T-cell (primary cell): ENCODE measurements at regions not wholly inside any gene's neighbourhood (a gene's known extent, or its start where the extent isn't known, plus 50 kb on each side); places are given as distances from the start of the nearest gene placed in this dataset.

Experiments
- ATAC-seq, 4 experiments: fragments of 200-7000 bp in 3 of 4; fragments of 150-1000 bp in 1 of 4; cut with Tn5 transposase; replicated peaks in 1 of 4; 1 replicate in 3 of 4; 2 replicates in 1 of 4; pipeline ENCODE4 v1.10.0; 2021; ENCODE audit warnings: moderate library complexity in 3 of 4, mild to moderate bottlenecking in 2 of 4, moderate number of reproducible peaks in 1 of 4
- CTCF ChIA-PET, 2 donors: fragments of 300-600 bp; sonication (Branson Sonifier 250); formaldehyde crosslinking; loops; one replicate each; lab custom pipeline; 2022; ENCODE audit warnings: antibody characterized with exemption in 2 of 2; lab: Charles Lee
- POLR2A ChIA-PET, 2 donors: fragments of 300-600 bp; sonication (Branson Sonifier 250); formaldehyde crosslinking; loops; one replicate each; lab custom pipeline; 2022; ENCODE audit warnings: antibody characterized with exemption in 2 of 2; lab: Charles Lee
- DNase-seq, 35 experiments: peaks; one replicate each; pipeline versions ENCODE4 v3.0.0 to v3.0.0-alpha.2; 2013 to 2023
- H3K27ac ChIP-seq: one replicate; pipeline ENCODE4 v1.5.1; 2013; ENCODE audit warnings: low read length
- H3K27me3 ChIP-seq, 2 experiments: replicated peaks in 1 of 2; 1 replicate in 1 of 2; 2 replicates in 1 of 2; pipeline versions ENCODE4 v1.6.1 to v1.7.0; 2013; ENCODE audit warnings: low read length in 1 of 2, mixed read lengths in 1 of 2; ENCODE audit not compliant: control insufficient read depth in 2 of 2, insufficient read depth in 2 of 2; ENCODE audit errors: extremely low read depth in 1 of 2
- H3K36me3 ChIP-seq, 2 donors: 1 replicate in 1 of 2; 2 replicates in 1 of 2; pipeline versions ENCODE4 v1.6.1 to v1.7.0; 2013; ENCODE audit warnings: low read length in 1 of 2; ENCODE audit not compliant: control insufficient read depth in 2 of 2, insufficient read depth in 1 of 2; ENCODE audit errors: extremely low read depth in 1 of 2
- H3K4me1 ChIP-seq, 2 experiments: 1 replicate in 1 of 2; 2 replicates in 1 of 2; pipeline versions ENCODE4 v1.6.1 to v1.7.0; 2013; ENCODE audit warnings: low read length in 2 of 2, mixed read lengths in 1 of 2; ENCODE audit not compliant: insufficient read depth in 2 of 2, control insufficient read depth in 1 of 2; ENCODE audit errors: extremely low read depth in 1 of 2
- H3K4me3 ChIP-seq, 2 donors: 1 replicate in 1 of 2; 2 replicates in 1 of 2; pipeline versions ENCODE4 v1.5.1 to v1.7.0; 2013; ENCODE audit warnings: mild to moderate bottlenecking in 2 of 2, low read length in 1 of 2, moderate library complexity in 1 of 2; ENCODE audit not compliant: control insufficient read depth in 1 of 2; ENCODE audit errors: extremely low read depth in 1 of 2
- H3K9me3 ChIP-seq: 2 replicates; pipeline ENCODE4 v1.7.0; 2013
- H3K27ac Mint-ChIP-seq, 2 donors: one replicate each; pipeline ENCODE4 v1.8.0; 2020 to 2021; ENCODE audit warnings: mild to moderate bottlenecking in 2 of 2, mixed read lengths in 2 of 2
- H3K27me3 Mint-ChIP-seq, 2 donors: one replicate each; pipeline ENCODE4 v1.8.0; 2021 to 2022; ENCODE audit warnings: mixed read lengths in 2 of 2
- H3K36me3 Mint-ChIP-seq: one replicate; pipeline ENCODE4 v1.8.0; 2021; ENCODE audit warnings: mixed read lengths
- H3K4me1 Mint-ChIP-seq, 3 donors: one replicate each; pipeline ENCODE4 v1.8.0; 2020 to 2022; ENCODE audit warnings: mixed read lengths in 3 of 3, mild to moderate bottlenecking in 1 of 3
- H3K4me3 Mint-ChIP-seq, 3 donors: one replicate each; pipeline ENCODE4 v1.8.0; 2020 to 2022; ENCODE audit warnings: mild to moderate bottlenecking in 3 of 3, mixed read lengths in 3 of 3, moderate library complexity in 3 of 3
- H3K9me3 Mint-ChIP-seq, 3 donors: one replicate each; pipeline ENCODE4 v1.8.0; 2020 to 2022; ENCODE audit warnings: mixed read lengths in 3 of 3
- WGBS: methylation state at CpG from one replicate; pipeline ENCODE4 v1.1.5; 2013; ENCODE audit warnings: missing lambda C conversion rate; ENCODE audit not compliant: insufficient coverage; 5-methylcytosine and 5-hydroxymethylcytosine counted together

DNA sequence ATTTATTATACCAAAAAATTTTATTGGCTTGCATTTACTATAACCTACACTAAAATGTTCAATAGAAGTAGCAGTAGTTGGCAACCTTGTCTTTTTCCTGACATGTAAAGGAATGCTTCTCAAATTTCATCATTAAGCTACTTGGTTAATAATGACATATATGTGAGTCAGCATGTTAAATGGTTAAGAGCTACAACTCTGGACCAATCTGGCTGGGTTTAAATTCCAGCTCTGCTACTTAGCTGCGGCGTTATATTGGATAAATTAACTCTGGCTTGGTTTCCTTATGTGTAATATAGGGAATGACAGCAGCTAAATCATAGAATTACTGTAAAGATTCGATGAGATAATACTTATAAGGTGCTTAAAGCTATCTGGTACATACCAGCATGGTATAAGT is 53.7 kb upstream of the OTOGL start:
- Histone ChIP-seq H3K27ac (no peak overlapping the region), H3K9me3 (no peaks in the 10 kb centered on the region), H3K27me3 (no peaks in the 10 kb centered on the region), H3K36me3 (no peaks in the 10 kb centered on the region), H3K4me3 (no peak overlapping the region), H3K4me1 (no peaks in the 10 kb centered on the region)
- whole genome bisulfite sequencing: no CpG with 5 or more reads among the region's 3 CpGs
- Mint-ChIP-seq H3K27ac (no peak overlapping the region), H3K36me3 (no peaks in the 10 kb centered on the region), H3K27me3 (peaks cover 3 to 5% of the 10 kb centered on the region in 2 donors), H3K4me1 (no peaks in the 10 kb centered on the region), H3K4me3 (no peak overlapping the region), H3K9me3 (peaks cover 0 to 3% (median 0%) of the 10 kb centered on the region in 3 donors)
- ATAC-seq: no peak
- CTCF ChIA-PET: no interaction called here
- POLR2A ChIA-PET: interaction anchor here in 1 of 2 donors (0.6 kb wide), 1 partner anchor 11 kb away, joined by 3 read pairs; no protein-coding TSS in a partner anchor
- no peak for DNase-seq

DNA sequence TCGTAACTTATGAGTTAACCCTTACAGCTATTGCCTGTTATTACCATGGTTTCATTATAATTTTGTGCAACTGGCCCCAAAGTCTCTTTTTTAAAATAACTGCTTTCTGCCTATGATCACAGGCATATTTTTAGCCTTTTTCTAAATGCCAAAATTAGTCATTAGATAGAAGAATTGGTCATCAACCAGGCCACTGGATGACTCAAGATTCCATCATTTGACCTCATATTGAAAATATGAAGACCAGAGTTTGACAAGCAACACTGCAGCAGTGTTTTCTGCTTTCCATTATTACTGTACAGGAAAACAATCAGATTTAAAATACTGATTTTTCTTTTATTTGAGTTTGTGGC is 54.7 kb upstream of the OTOGL start:
- no peak overlapping the region for H3K4me3 ChIP-seq
- ChIA-PET CTCF (no interaction called here), POLR2A (no interaction called here)
- no peaks in the 10 kb centered on the region for H3K4me1 ChIP-seq
- no peak overlapping the region for H3K27ac ChIP-seq
- Mint-ChIP-seq H3K4me3 (no peak overlapping the region), H3K36me3 (no peaks in the 10 kb centered on the region), H3K4me1 (no peaks in the 10 kb centered on the region), H3K27ac (no peak overlapping the region), H3K27me3 (peaks cover 3 to 5% of the 10 kb centered on the region in 2 donors), H3K9me3 (peaks cover 0 to 3% (median 0%) of the 10 kb centered on the region in 3 donors)
- DNase-seq (no peak), ATAC-seq (no peak)
- no peaks in the 10 kb centered on the region for H3K27me3 ChIP-seq
- WGBS: no CpG with 5 or more reads among the region's 1 CpG
- no peaks in the 10 kb centered on the region for H3K9me3 ChIP-seq
- H3K36me3 ChIP-seq: no peaks in the 10 kb centered on the region

DNA sequence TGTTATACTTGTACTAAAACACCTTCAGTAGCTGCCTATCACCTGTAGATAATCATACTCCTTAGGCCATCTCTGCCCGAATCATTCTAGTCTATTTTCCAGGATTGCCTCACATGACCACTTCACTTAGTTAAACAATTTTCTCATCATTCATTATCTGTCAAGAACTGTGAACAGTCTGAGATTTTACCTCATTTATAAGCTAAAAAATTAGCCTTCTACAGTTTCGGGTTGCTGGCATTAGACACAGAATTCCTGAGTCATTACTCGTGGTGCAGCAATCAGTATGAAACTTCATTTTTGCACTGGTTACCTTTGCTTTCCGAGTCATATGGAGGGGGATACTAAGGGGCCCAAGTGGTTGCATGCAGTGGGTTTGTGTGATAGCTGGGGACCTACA is 57.6 kb upstream of the OTOGL start:
- H3K4me1 Mint-ChIP-seq: no peaks in the 10 kb centered on the region

DNA sequence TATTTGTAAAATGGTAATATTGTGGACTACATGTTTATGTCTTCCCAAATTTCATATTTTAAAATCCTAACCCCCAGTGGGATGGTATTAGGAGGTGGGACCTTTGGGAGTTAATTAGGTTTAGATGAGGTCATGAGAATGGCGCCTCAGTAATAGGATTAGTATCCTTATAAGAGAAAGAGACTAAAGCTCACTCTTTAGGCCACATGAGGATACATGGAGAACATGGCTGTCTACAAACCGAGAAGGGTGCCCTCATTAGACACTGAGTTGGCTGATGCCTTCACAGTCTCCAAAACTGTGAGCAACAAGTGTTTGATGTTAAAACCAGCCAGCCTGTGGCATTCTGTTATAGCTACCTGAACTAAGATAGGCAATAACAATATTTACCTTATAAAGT is 58.3 kb upstream of the OTOGL start:
- no peaks in the 10 kb centered on the region for H3K4me1 Mint-ChIP-seq
- H3K27ac Mint-ChIP-seq: no peak overlapping the region
- ATAC-seq: no peak
- H3K36me3 ChIP-seq: no peaks in the 10 kb centered on the region
- no peak overlapping the region for H3K27ac ChIP-seq
- H3K9me3 ChIP-seq: no peaks in the 10 kb centered on the region
- H3K27me3 ChIP-seq: no peaks in the 10 kb centered on the region
- H3K4me1 ChIP-seq: no peaks in the 10 kb centered on the region
- H3K4me3 ChIP-seq: no peak overlapping the region
- H3K27me3 Mint-ChIP-seq: peaks cover 0 to 8% of the 10 kb centered on the region in 2 donors
- ChIA-PET POLR2A (no interaction called here), CTCF (no interaction called here)
- no peak for DNase-seq
- no peaks in the 10 kb centered on the region for H3K36me3 Mint-ChIP-seq
- peaks cover 0 to 3% (median 0%) of the 10 kb centered on the region in 3 donors for H3K9me3 Mint-ChIP-seq
- no peak overlapping the region for H3K4me3 Mint-ChIP-seq
- WGBS: 71% methylated on average over 1 of the region's 2 CpGs

More for the DNA sequence above, 57.6 kb upstream of the OTOGL start:
- H3K36me3 Mint-ChIP-seq: no peaks in the 10 kb centered on the region
- DNase-seq (no peak), ATAC-seq (no peak)
- H3K4me1 ChIP-seq: no peaks in the 10 kb centered on the region
- POLR2A ChIA-PET: interaction anchor here in 1 of 2 donors (0.6 kb wide), 1 partner anchor 15 kb away, joined by 3 read pairs; no protein-coding TSS in a partner anchor
- WGBS: 91% methylated on average over 1 of the region's 4 CpGs
- no peaks in the 10 kb centered on the region for H3K9me3 ChIP-seq
- no peak overlapping the region for H3K27ac Mint-ChIP-seq
- peaks cover 0 to 3% (median 0%) of the 10 kb centered on the region in 3 donors for H3K9me3 Mint-ChIP-seq
- no peak overlapping the region for H3K27ac ChIP-seq
- CTCF ChIA-PET: no interaction called here
- no peak overlapping the region for H3K4me3 ChIP-seq
- no peaks in the 10 kb centered on the region for H3K27me3 ChIP-seq
- no peak overlapping the region for H3K4me3 Mint-ChIP-seq
- H3K36me3 ChIP-seq: no peaks in the 10 kb centered on the region
- H3K27me3 Mint-ChIP-seq: peaks cover 0 to 8% of the 10 kb centered on the region in 2 donors

DNA sequence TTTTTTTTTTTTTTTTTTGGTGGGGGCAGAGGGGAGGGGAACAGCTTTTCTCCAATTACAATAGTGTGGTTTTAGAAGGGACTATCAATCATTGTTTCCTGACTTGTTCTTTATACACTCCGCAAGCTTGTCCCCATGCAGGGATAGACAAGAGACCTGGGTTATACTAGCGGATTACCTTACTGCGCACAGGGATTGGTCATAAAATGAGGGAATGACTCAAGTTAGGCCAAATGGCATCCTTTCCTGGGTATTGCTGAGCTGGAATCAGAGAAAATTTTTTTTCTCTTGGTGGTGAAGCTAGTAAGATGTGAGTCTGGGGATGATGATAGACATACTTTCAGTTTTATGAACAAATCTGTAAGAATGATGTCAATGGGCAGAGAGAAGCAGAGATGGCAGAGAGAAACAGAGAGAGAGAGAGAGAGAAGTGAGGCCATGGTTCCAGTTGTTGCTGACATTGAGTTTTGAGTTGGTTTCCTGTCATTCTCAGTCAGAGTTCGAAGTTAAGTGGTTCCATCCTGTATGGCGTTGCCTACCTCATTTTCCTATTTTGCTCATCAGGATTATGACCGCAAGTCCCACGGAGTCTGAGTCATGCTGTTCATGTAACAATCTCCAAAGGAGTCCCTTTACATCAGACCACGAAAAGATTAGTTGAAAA is 59.1 kb upstream of the OTOGL start:
- Mint-ChIP-seq H3K9me3 (peaks cover 0 to 3% (median 0%) of the 10 kb centered on the region in 3 donors), H3K36me3 (no peaks in the 10 kb centered on the region), H3K4me3 (no peak overlapping the region), H3K27me3 (peaks cover 0 to 8% of the 10 kb centered on the region in 2 donors), H3K4me1 (no peaks in the 10 kb centered on the region), H3K27ac (no peak overlapping the region)
- Histone ChIP-seq H3K4me1 (no peaks in the 10 kb centered on the region), H3K27ac (no peak overlapping the region), H3K9me3 (no peaks in the 10 kb centered on the region), H3K4me3 (no peak overlapping the region), H3K27me3 (no peaks in the 10 kb centered on the region), H3K36me3 (no peaks in the 10 kb centered on the region)
- DNase-seq: no peak
- no peak for ATAC-seq
- CTCF ChIA-PET: interaction anchor here (0.6 kb wide), 2 partner anchors 80 to 168 kb away, joined by 4 read pairs; no protein-coding TSS in a partner anchor
- 65% methylated on average over 4 of the region's 8 CpGs for WGBS
- POLR2A ChIA-PET: no interaction called here

DNA sequence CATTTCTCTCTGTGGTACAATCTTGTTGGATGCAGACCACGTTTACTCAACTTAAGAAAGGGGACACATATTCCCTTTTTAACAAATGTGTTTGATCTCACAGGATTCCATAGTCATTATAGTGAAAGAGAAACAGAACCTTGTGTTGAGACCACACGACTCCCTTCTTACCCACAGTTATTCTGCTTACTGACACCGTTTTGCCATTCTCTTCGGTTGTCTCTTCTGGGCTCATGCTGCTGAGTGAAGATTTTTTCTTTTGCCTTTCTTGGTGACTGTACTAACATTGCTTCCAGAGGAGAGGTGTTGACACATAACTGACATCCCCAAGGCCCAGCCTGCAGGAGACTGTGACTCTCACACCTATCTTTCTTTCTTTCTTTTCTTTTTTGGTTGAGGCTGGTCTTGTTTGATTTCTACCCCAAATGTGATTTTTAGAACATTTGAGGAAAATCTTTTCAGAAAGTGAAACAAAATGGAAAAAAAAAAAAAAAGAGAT is 61.2 kb upstream of the OTOGL start:
- Mint-ChIP-seq H3K4me1 (no peaks in the 10 kb centered on the region), H3K36me3 (no peaks in the 10 kb centered on the region), H3K27me3 (peaks cover 0 to 4% of the 10 kb centered on the region in 2 donors), H3K27ac (no peak overlapping the region), H3K9me3 (no peaks in the 10 kb centered on the region), H3K4me3 (no peak overlapping the region)
- ChIA-PET POLR2A (no interaction called here), CTCF (interaction anchor here in 1 of 2 donors (0.7 kb wide), 1 partner anchor 96 kb away, joined by 3 read pairs; no protein-coding TSS in a partner anchor)
- 73% methylated on average over 2 of the region's 4 CpGs for WGBS
- Histone ChIP-seq H3K4me1 (no peaks in the 10 kb centered on the region), H3K4me3 (no peak overlapping the region), H3K27ac (no peak overlapping the region), H3K27me3 (no peaks in the 10 kb centered on the region), H3K36me3 (no peaks in the 10 kb centered on the region), H3K9me3 (no peaks in the 10 kb centered on the region)
- ATAC-seq (no peak), DNase-seq (no peak)
